ENCODE measurements at regions not wholly inside any gene's neighbourhood (a gene's known extent, or its start where the extent isn't known, plus 50 kb on each side); places are given as distances from the start of the nearest gene placed in this dataset.
A peak's percentile ranks its signal among the peaks of the same experiment; 100 is the strongest.

DNA sequence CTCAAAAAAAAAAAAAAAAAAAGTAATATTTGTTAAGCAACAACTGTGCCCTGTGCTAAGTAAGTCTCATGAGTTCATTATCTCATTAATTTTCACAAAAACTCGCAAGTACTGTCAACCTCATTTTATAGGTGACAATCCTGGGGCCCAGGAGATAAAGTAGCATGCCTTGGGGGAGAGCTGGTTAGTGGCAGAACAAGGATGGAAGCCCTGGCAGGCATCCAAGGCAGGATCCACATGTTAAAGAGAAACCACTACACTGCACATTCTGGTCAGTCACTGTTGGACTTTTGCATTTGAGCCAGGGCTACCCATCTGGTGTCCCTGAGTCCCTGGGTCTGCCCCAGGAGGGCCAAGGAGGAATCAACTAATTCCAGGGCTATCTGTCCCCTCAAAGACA, 54.6 kb downstream of the ZFP36L2 start:
- no peak overlapping the region for H4K8ac ChIP-seq (ENCODE audit: low read depth, low read length)
- no peak overlapping the region for H3K4me3 ChIP-seq (ENCODE audit: low read length in 2 of 2)
- peaks cover 4% of the 10 kb centered on the region for H3K79me1 ChIP-seq (ENCODE audit: low read depth, low read length)
- H4K91ac ChIP-seq (ENCODE audit: low read depth, low read length, poor library complexity): no peak overlapping the region
- no peak overlapping the region for H3K14ac ChIP-seq (ENCODE audit: low read length)
- no peak overlapping the region for H2BK120ac ChIP-seq (ENCODE audit: low read depth, low read length)
- H3K36me3 ChIP-seq (replicated peaks in 1 of 2; ENCODE audit: control insufficient read depth in 2 of 2, insufficient read depth in 2 of 2, low read length in 2 of 2): no peaks in the 10 kb centered on the region
- no CpG with 5 or more reads among the region's 1 CpG for WGBS, 2 donors (ENCODE audit: extremely low coverage in 2 of 2, insufficient read length in 2 of 2, insufficient replicate concordance in 1 of 2)
- no peak overlapping the region for H3K27ac ChIP-seq (replicated peaks; ENCODE audit: low read length)
- H3K23ac ChIP-seq (ENCODE audit: low read depth, low read length, poor library complexity): no peak overlapping the region
- peak overlapping the region; percentile 57 for H2AK5ac ChIP-seq (ENCODE audit: low read depth, low read length)
- no peak for DNase-seq (ENCODE audit: low spot score)
- H2AFZ ChIP-seq (ENCODE audit: low read length): no peak overlapping the region
- no peak overlapping the region for H2BK5ac ChIP-seq (ENCODE audit: low read length)
- no peak overlapping the region for H3K9ac ChIP-seq (ENCODE audit: low read depth, low read length, poor library complexity)
- peaks cover 16 to 25% of the 10 kb centered on the region in 2 donors for H3K4me1 ChIP-seq (ENCODE audit: control insufficient read depth in 2 of 2, insufficient read depth in 1 of 2, low read depth in 1 of 2, low read length in 2 of 2)
- no peak overlapping the region for H3K4ac ChIP-seq (ENCODE audit: low read length)
- H3K9me3 ChIP-seq (replicated peaks in 1 of 2; ENCODE audit: control insufficient read depth in 2 of 2, insufficient read depth in 1 of 2, low read depth in 1 of 2, low read length in 2 of 2): peaks cover 0 to 15% of the 10 kb centered on the region in 2 donors
- peak overlapping the region; percentile 13 for H3K18ac ChIP-seq (ENCODE audit: low read length)
- H3K27me3 ChIP-seq (ENCODE audit: control insufficient read depth in 3 of 3, insufficient read depth in 3 of 3, low read depth in 1 of 3, low read length in 3 of 3): no peaks in the 10 kb centered on the region
- no peak overlapping the region for H2BK12ac ChIP-seq (ENCODE audit: low read length)
- no peak overlapping the region for H3K4me2 ChIP-seq (ENCODE audit: insufficient read depth, low read length, poor library complexity, severe bottlenecking)
- H2BK15ac ChIP-seq (ENCODE audit: low read length): no peak overlapping the region

DNA sequence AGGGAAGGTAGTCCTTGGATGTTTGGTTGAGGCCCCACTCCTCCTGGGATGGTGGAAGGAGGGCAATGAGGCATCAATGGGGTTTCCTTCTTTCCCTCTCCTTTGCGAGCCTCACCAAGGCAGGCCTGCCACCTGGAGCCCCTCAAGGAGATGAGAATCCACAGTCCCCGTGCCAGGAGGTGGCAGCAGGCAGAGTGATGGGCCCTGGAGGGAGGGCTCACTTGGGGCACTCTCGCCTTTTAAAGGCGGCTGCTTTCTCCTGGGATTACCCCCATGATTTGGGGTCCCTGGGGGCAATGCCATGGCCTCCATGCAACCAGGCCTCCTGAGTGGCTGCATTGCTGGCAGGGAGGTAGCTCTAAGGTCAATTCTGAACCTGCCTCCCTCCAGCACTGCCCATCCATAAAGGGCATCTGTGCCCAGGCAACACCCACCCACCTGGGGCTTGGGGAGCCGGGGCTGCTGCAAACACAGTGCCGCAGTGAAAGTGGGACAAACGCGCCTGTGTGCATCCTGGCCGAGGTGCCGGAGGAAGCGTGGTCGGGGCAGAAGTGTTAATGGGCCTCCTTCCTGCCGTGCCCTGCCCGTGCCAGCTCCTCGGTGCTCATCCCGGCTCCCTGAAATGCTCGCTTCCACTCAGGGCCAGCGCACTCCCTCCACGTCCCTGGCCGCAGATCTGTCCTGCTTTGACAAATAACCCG, 55.9 kb downstream of the ZFP36L2 start:
- Histone ChIP-seq H3K23ac (ENCODE audit: low read depth, low read length, poor library complexity) (peak overlapping the region; percentile 82), H2BK5ac (ENCODE audit: low read length) (peak overlapping the region; percentile 85), H4K8ac (ENCODE audit: low read depth, low read length) (no peak overlapping the region), H3K4me2 (ENCODE audit: insufficient read depth, low read length, poor library complexity, severe bottlenecking) (no peak overlapping the region), H3K27me3 (ENCODE audit: control insufficient read depth in 3 of 3, insufficient read depth in 3 of 3, low read depth in 1 of 3, low read length in 3 of 3) (no peaks in the 10 kb centered on the region), H2AK5ac (ENCODE audit: low read depth, low read length) (peak overlapping the region; percentile 86), H2BK15ac (ENCODE audit: low read length) (peak overlapping the region; percentile 100), H2BK12ac (ENCODE audit: low read length) (peak overlapping the region; percentile 98), H2BK120ac (ENCODE audit: low read depth, low read length) (no peak overlapping the region), H3K4ac (ENCODE audit: low read length) (peak overlapping the region; percentile 81), H3K79me1 (ENCODE audit: low read depth, low read length) (peaks cover 4% of the 10 kb centered on the region), H2AFZ (ENCODE audit: low read length) (no peak overlapping the region), H3K36me3 (replicated peaks in 1 of 2; ENCODE audit: control insufficient read depth in 2 of 2, insufficient read depth in 2 of 2, low read length in 2 of 2) (no peaks in the 10 kb centered on the region), H4K91ac (ENCODE audit: low read depth, low read length, poor library complexity) (no peak overlapping the region), H3K9me3 (replicated peaks in 1 of 2; ENCODE audit: control insufficient read depth in 2 of 2, insufficient read depth in 1 of 2, low read depth in 1 of 2, low read length in 2 of 2) (peaks cover 0 to 10% of the 10 kb centered on the region in 2 donors), H3K9ac (ENCODE audit: low read depth, low read length, poor library complexity) (peak overlapping the region; percentile 18), H3K4me3 (ENCODE audit: low read length in 2 of 2) (no peak overlapping the region), H3K27ac (replicated peaks; ENCODE audit: low read length) (no peak overlapping the region), H3K14ac (ENCODE audit: low read length) (peak overlapping the region; percentile 47), H3K18ac (ENCODE audit: low read length) (peak overlapping the region; percentile 89), H3K4me1 (ENCODE audit: control insufficient read depth in 2 of 2, insufficient read depth in 1 of 2, low read depth in 1 of 2, low read length in 2 of 2) (peaks cover 16 to 25% of the 10 kb centered on the region in 2 donors)
- WGBS, 2 donors (ENCODE audit: extremely low coverage in 2 of 2, insufficient read length in 2 of 2, insufficient replicate concordance in 1 of 2): no CpG with 5 or more reads among the region's 21 CpGs
- no peak for DNase-seq (ENCODE audit: low spot score)

DNA sequence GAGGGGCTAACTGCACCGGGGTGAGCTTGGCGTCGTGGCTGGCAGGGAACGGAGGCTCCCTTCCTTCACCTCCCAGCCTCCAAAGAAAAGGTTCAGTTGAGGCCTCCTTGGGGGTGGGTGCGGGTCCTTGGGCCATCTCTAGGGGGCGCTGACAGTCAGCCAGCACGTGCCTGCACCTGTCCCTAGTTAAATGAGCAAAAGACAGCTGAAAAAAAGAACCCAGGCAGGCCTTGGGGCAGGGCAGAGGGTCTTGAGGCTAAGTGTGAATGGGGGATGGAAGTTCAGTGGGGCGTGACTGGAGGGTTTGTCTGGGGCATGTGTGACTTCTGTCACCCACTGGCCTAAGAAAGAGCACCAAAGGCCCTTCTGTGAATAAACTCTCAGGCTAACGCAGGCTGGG, 56.4 kb downstream of the ZFP36L2 start:
- H3K4me3 ChIP-seq (ENCODE audit: low read length in 2 of 2): no peak overlapping the region
- no peak overlapping the region for H3K27ac ChIP-seq (replicated peaks; ENCODE audit: low read length)
- H3K9me3 ChIP-seq (replicated peaks in 1 of 2; ENCODE audit: control insufficient read depth in 2 of 2, insufficient read depth in 1 of 2, low read depth in 1 of 2, low read length in 2 of 2): peaks cover 0 to 8% of the 10 kb centered on the region in 2 donors
- H2BK120ac ChIP-seq (ENCODE audit: low read depth, low read length): no peak overlapping the region
- peak overlapping the region; percentile 94 for H3K23ac ChIP-seq (ENCODE audit: low read depth, low read length, poor library complexity)
- peak overlapping the region; percentile 100 for H2BK15ac ChIP-seq (ENCODE audit: low read length)
- no peaks in the 10 kb centered on the region for H3K27me3 ChIP-seq (ENCODE audit: control insufficient read depth in 3 of 3, insufficient read depth in 3 of 3, low read depth in 1 of 3, low read length in 3 of 3)
- H3K14ac ChIP-seq (ENCODE audit: low read length): peak overlapping the region; percentile 47
- H3K18ac ChIP-seq (ENCODE audit: low read length): peak overlapping the region; percentile 98
- peaks cover 16 to 22% of the 10 kb centered on the region in 2 donors for H3K4me1 ChIP-seq (ENCODE audit: control insufficient read depth in 2 of 2, insufficient read depth in 1 of 2, low read depth in 1 of 2, low read length in 2 of 2)
- no peak overlapping the region for H4K91ac ChIP-seq (ENCODE audit: low read depth, low read length, poor library complexity)
- DNase-seq (ENCODE audit: low spot score): no peak
- H3K9ac ChIP-seq (ENCODE audit: low read depth, low read length, poor library complexity): no peak overlapping the region
- H2BK5ac ChIP-seq (ENCODE audit: low read length): no peak overlapping the region
- H3K36me3 ChIP-seq (replicated peaks in 1 of 2; ENCODE audit: control insufficient read depth in 2 of 2, insufficient read depth in 2 of 2, low read length in 2 of 2): no peaks in the 10 kb centered on the region
- no peak overlapping the region for H3K4me2 ChIP-seq (ENCODE audit: insufficient read depth, low read length, poor library complexity, severe bottlenecking)
- peaks cover 4% of the 10 kb centered on the region for H3K79me1 ChIP-seq (ENCODE audit: low read depth, low read length)
- H2AFZ ChIP-seq (ENCODE audit: low read length): no peak overlapping the region
- H2BK12ac ChIP-seq (ENCODE audit: low read length): peak overlapping the region; percentile 4
- H3K4ac ChIP-seq (ENCODE audit: low read length): peak overlapping the region; percentile 80
- peak overlapping the region; percentile 48 for H4K8ac ChIP-seq (ENCODE audit: low read depth, low read length)
- WGBS, 2 donors (ENCODE audit: extremely low coverage in 2 of 2, insufficient read length in 2 of 2, insufficient replicate concordance in 1 of 2): no CpG with 5 or more reads among the region's 9 CpGs
- H2AK5ac ChIP-seq (ENCODE audit: low read depth, low read length): peak overlapping the region; percentile 100

DNA sequence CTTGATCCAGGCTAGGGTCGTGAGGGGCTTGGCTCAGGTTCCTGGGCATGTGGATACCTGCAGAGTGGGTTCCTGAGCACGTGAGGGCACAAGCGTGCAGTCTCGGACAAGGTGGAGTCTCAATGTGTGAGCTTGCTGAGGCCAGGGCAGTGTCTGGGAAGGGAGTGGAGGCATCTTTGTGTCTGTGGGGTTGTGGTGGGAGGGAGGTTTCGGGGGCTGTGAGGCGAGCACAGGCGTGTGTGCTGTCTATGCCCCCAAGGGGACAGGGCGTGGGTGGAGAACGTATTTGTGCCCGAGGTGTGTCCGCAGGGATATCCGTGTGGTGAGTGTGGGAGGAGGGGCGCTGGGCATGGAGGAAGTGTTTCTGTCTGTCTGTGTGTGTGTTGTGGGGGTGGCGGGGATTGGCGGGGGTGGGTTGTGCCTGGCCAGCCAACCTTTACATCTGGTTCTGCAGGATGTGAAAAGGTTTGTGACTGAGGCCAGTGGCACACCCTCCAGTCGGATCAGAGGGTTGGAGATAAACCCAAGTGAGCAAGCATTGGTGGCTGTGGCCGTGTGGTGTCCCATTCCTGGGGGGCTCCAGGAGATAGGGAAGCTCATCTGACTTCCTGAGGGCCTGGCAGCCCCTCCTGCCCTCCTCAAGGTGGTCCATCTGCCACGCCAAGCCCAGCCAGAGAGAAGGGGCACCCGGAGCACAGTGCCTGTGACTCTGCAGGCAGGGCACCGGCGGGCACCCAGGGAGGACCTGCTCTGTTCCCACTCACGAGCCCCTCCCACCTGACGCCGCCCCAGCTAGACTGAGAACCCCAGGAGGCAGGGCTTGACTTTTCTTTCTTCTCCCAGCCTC, 57.1 kb downstream of the ZFP36L2 start:
- Histone ChIP-seq H2AK5ac (ENCODE audit: low read depth, low read length) (peak overlapping the region; percentile 100), H3K9me3 (replicated peaks in 1 of 2; ENCODE audit: control insufficient read depth in 2 of 2, insufficient read depth in 1 of 2, low read depth in 1 of 2, low read length in 2 of 2) (peaks cover 0 to 3% of the 10 kb centered on the region in 2 donors), H2BK15ac (ENCODE audit: low read length) (peak overlapping the region; percentile 98), H3K27ac (replicated peaks; ENCODE audit: low read length) (no peak overlapping the region), H2BK120ac (ENCODE audit: low read depth, low read length) (peak overlapping the region; percentile 84), H3K4me3 (ENCODE audit: low read length in 2 of 2) (peak overlapping the region in 1 of 2 donors; percentile 41), H4K8ac (ENCODE audit: low read depth, low read length) (peak overlapping the region; percentile 58), H4K91ac (ENCODE audit: low read depth, low read length, poor library complexity) (peak overlapping the region; percentile 97), H3K27me3 (ENCODE audit: control insufficient read depth in 3 of 3, insufficient read depth in 3 of 3, low read depth in 1 of 3, low read length in 3 of 3) (no peaks in the 10 kb centered on the region), H3K14ac (ENCODE audit: low read length) (peak overlapping the region; percentile 87), H2BK12ac (ENCODE audit: low read length) (peak overlapping the region; percentile 93), H3K4me2 (ENCODE audit: insufficient read depth, low read length, poor library complexity, severe bottlenecking) (no peak overlapping the region), H3K18ac (ENCODE audit: low read length) (peak overlapping the region; percentile 98), H2AFZ (ENCODE audit: low read length) (no peak overlapping the region), H3K9ac (ENCODE audit: low read depth, low read length, poor library complexity) (peak overlapping the region; percentile 56), H3K36me3 (replicated peaks in 1 of 2; ENCODE audit: control insufficient read depth in 2 of 2, insufficient read depth in 2 of 2, low read length in 2 of 2) (no peaks in the 10 kb centered on the region), H3K79me1 (ENCODE audit: low read depth, low read length) (peaks cover 4% of the 10 kb centered on the region), H3K4me1 (ENCODE audit: control insufficient read depth in 2 of 2, insufficient read depth in 1 of 2, low read depth in 1 of 2, low read length in 2 of 2) (peaks cover 15 to 16% of the 10 kb centered on the region in 2 donors), H3K23ac (ENCODE audit: low read depth, low read length, poor library complexity) (peak overlapping the region; percentile 94), H3K4ac (ENCODE audit: low read length) (peak overlapping the region; percentile 80), H2BK5ac (ENCODE audit: low read length) (peak overlapping the region; percentile 66)
- WGBS, 2 donors (ENCODE audit: extremely low coverage in 2 of 2, insufficient read length in 2 of 2, insufficient replicate concordance in 1 of 2): no CpG with 5 or more reads among the region's 24 CpGs
- DNase-seq (ENCODE audit: low spot score): no peak

Data from neuronal stem cell (in vitro differentiated cells).